Omental fat pad (tissue), 3 donors: ENCODE measurements at regions not wholly inside any gene's neighbourhood (a gene's known extent, or its start where the extent isn't known, plus 50 kb on each side); places are given as distances from the start of the nearest gene placed in this dataset.

ENCODE experiments used
- ATAC-seq: fragments of 150-250 bp; one replicate; pipeline ENCODE4 v1.9.1; 2016; ENCODE audit warnings: mild to moderate bottlenecking, moderate library complexity; ENCODE audit not compliant: low FRiP score
- DNase-seq: peaks from one replicate; pipeline ENCODE4 v3.0.0-alpha.2; 2019; ENCODE audit warnings: low spot score
- CTCF ChIP-seq, 3 donors: fragments of 450-650 bp; IDR thresholded peaks; one replicate each; pipeline ENCODE4 v1.5.1; 2016 to 2017; ENCODE audit warnings: antibody characterized with exemption in 3 of 3, mild to moderate bottlenecking in 3 of 3, moderate library complexity in 2 of 3

GRCh38 chr1:83583351-83584014 lies 415.4 kb downstream of the TTLL7 start:
- TF ChIP-seq CTCF (IDR thresholded peaks at IDR 0.05): no peak
- DNase-seq (no peak), ATAC-seq (no peak)

GRCh38 chr1:83581747-83582146 lies 417.2 kb downstream of the TTLL7 start:
- ATAC-seq (no peak), DNase-seq (no peak)
- no peak for TF ChIP-seq CTCF (IDR thresholded peaks at IDR 0.05)

GRCh38 chr1:83574791-83575190 lies 424.1 kb downstream of the TTLL7 start:
- ATAC-seq: no peak
- no peak for TF ChIP-seq CTCF (IDR thresholded peaks at IDR 0.05)
- DNase-seq: no peak

- TF ChIP-seq CTCF (IDR thresholded peaks at IDR 0.05): no peak
- no peak for ATAC-seq
- DNase-seq: no peak
Measured at GRCh38 chr1:83573776-83574175, 425.2 kb downstream of the TTLL7 start.

GRCh38 chr1:83571536-83571935 lies 427.4 kb downstream of the TTLL7 start:
- TF ChIP-seq CTCF (IDR thresholded peaks at IDR 0.05): no peak
- no peak for ATAC-seq

GRCh38 chr1:83561346-83561745 lies 437.6 kb downstream of the TTLL7 start:
- no peak for TF ChIP-seq CTCF (IDR thresholded peaks at IDR 0.05)
- DNase-seq (no peak), ATAC-seq (no peak)

More at GRCh38 chr1:83571536-83571935, 427.4 kb downstream of the TTLL7 start:
- no peak for DNase-seq

GRCh38 chr1:83559129-83559840 lies 439.6 kb downstream of the TTLL7 start:
- DNase-seq: no peak
- TF ChIP-seq CTCF (IDR thresholded peaks at IDR 0.05): no peak
- ATAC-seq: no peak
